CD4-positive, alpha-beta T cell treated with Interleukin-4 for 4 hours (primary cell): ENCODE measurements at regions not wholly inside any gene's neighbourhood (a gene's known extent, or its start where the extent isn't known, plus 50 kb on each side); places are given as distances from the start of the nearest gene placed in this dataset.

Experiments used
- DNase-seq: peaks from one replicate; pipeline ENCODE4 v3.0.0-alpha.2; 2020

GRCh38 chr2:105617631-105618350 lies 126.9 kb upstream of the NCK2 start:
- DNase-seq: no peak

DNA sequence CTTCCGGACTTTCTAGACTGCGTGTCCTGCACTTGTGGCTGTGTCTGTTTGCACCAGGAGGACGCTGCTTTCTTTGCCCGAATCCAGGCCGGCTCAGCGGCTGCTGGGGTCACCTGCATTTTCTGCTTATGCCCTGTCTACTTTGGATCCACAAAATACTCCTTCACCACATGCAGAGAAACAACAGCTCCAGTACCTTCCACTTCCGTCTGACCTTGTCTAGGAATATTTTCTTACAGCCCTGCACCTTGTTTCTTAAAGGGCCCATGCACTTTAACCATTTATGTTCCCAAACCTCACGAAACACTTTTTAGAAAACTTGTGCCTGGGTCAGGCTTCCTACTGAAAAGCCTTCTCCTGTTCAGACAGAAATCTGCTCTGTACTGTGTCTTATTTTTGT lies 129.4 kb upstream of the NCK2 start:
- no peak for DNase-seq

DNA sequence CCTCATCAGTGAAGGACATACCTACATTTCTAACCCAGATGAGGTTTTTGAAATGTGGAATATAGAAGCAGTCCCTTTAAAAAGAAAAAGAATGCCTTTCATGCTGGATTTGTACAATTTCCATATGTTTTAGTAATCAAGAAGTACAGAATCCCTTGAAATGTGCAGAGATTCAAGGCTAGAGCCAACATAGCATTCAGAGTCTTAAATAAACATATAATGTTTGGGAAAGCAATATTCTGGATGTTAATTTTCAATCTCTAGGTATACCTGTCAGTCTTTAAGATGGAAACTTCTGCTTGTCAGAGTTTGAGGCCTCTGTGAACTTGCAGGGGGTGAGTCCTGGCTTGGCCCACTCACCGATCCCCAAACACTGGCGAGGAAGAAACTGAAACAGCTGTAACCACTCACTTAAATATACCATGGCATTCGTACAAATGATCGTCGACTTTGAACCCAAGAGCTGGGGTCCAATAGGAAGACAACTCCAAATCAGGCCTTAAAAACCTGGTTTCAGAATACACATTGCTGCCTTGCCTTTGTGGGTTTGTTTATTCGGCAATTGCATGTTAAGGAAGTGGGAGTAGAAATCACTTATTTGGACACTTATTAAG lies 132.8 kb upstream of the NCK2 start:
- DNase-seq: no peak

DNA sequence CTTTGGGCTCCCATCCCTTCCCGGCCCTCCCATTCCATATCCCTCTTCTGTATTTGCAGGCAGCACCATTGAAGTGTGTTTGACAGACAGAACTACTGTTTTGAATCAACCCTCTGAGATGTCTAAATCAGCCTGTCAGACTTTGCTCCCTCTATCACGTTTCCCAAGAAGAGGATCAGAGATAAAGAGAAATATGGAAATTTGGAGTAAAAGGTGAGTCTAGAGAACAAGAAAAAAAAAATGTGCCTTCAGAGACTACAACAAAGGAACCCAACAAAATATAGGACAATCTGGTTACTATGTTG lies 133.4 kb upstream of the NCK2 start:
- no peak for DNase-seq

GRCh38 chr2:105610576-105611332 lies 134.0 kb upstream of the NCK2 start:
- DNase-seq: no peak

DNA sequence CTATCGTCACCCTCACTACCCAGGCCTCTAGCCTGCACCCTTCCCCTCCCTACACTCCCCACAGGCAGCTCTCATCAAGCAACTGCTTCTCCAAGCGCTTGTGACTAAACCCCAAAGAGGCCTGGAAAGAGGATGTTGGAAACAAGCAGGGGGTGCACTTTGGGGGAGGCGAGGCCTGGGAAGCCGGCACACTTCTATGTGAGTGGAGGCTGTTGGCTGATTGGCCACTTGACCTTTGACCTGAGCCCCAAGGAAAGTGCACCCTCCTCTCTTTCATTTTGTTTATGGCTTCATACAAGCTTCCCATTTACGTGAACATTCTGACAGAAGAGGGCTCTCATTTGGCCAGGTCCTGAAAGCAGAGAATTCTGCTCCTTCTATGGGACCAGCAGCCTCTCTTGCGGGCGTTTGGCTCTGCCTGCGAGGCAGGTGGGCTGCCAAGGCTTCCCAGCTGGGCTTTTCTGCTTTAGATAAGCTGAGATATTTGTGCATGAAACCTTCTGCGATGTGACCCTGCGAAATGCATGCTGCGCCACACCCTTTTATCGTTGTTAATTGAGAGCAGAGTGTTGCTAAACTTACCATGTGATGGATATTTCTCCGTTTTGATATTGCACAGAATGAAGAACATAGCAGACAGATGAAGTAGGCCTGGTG lies 134.8 kb upstream of the NCK2 start:
- no peak for DNase-seq

GRCh38 chr2:105607920-105608504 lies 136.7 kb upstream of the NCK2 start:
- no peak for DNase-seq

DNA sequence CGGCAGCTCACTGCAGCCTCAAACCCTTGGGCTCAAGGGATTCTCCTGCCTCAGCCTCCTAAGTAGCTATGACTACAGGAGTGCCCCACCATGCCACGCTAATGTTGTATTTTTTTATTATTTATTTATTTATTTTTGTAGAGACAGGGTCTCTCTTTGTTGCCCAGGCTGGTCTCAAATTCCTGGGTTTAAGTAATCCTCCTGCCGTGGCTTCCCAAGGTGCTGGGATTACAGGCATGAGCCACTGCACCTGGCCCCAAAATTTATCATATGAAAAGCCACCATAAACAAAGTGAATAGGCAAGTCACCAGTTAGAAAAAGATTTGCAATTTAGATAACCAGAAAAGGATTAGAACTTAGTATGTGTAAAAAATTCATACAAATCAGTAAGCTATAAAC lies 138.6 kb upstream of the NCK2 start:
- DNase-seq: no peak

DNA sequence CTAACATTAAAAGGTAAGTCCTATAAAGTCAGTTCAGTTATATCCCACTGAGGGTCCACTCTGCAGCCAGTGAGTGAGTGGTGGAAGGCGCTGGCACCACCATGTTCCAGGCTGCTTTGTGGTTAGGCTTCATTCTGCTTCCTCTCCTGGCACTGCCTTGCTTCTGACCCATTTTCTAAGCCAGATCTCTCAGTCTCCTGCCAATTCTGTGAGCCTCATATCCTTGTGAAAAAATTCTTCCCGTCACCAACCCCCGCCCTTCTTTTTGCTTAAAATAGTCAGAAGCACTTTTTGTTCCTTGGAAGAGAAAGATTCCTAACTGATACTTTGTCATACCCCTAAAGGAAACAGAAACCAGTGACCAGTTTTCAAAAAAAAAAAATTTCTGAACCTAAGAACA lies 139.8 kb upstream of the NCK2 start:
- DNase-seq: no peak

- DNase-seq: no peak
Measured at GRCh38 chr2:105600949-105601794, 143.5 kb upstream of the NCK2 start.

GRCh38 chr2:105600602-105600948 lies 144.1 kb upstream of the NCK2 start:
- DNase-seq: no peak

- no peak for DNase-seq
Measured at GRCh38 chr2:105600037-105600442, 144.7 kb upstream of the NCK2 start.

DNA sequence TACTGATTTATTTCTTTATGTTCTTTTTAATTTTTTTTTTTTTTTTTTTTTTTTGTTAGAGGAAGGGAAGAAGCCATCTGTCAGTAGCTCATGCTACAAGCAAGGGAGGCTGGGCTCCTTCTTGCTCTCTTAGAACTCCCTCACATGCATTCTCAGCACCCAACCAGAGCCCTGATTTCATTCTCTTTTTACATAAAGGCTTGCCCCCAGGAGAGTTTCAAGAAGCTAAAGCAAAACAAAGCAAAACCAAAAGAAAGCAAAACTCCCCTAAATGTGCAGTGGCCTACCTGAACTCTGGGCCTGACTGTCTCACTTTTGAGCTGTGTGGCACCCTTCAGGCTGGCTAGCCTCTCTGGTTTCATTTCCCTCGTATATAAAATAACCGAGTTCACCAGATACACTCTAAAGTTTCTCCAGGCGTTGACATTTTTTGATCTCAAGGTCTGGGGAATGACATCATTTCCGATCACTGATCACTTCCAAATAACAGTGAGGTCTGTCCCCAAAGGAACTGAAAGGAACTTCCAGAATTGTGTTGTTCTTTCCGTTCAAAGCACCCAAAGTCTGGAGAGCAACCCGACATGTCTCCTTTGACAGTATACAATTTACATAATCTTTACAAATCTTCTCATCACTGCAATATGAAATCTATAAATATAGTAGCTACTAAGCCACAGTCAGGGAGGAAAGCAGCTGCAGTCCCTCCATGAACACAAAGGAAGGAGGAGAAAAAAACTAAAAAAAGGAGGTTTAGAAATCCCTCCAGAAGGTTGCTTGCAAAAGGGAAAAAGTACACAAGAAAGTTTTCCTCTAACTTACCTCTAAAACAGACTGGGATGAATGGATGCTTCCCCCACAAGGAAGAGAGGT lies 145.6 kb upstream of the NCK2 start:
- DNase-seq: no peak

DNA sequence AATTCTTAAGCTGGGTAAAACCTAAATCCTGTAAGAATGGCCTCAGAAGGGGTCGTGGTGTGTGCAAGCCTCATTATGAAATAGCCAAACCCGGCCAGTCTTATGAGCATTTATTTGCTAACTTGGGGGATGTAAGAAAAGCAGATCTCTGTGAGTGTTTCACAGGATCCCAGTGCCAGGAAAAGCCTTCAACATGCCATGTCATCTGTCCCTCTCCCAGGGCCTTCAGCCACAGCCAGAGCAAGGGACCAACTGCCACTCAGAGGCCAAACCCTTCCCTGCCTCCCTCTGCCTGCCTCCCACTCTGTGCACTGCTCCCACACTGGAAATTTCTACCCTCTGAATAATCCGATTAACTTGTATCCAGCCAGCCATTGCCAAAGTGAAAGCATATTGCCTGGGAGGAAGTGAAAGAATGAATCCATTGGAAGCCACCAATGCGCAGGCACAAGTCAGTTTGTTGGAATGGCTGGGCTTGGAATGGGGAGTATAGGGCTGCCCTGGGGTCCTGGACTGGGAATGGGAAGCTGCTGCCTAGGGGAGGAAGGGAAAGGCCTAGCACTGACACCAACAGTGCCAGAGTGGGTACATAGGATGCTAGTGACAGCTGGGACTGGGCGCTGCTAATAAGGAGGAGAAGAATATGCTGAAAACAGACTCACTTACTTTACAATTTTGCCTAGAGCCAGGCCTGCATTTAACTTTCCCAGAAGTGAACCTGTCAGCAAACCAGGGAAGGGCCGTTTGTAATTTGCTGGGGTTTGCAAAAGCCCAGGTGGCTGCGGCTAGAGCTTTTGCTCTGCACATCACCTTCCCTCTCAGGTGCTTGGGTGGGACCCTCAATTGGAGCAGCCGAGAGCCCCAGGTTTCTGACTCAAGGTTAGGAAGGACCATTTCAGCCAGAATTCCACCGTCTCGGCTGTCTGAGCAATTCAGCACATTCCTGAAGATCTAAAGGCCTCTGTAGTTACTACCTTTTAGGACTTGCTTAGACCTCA lies 146.6 kb upstream of the NCK2 start:
- DNase-seq: no peak

GRCh38 chr2:105597011-105597805 lies 147.5 kb upstream of the NCK2 start:
- DNase-seq: no peak

DNA sequence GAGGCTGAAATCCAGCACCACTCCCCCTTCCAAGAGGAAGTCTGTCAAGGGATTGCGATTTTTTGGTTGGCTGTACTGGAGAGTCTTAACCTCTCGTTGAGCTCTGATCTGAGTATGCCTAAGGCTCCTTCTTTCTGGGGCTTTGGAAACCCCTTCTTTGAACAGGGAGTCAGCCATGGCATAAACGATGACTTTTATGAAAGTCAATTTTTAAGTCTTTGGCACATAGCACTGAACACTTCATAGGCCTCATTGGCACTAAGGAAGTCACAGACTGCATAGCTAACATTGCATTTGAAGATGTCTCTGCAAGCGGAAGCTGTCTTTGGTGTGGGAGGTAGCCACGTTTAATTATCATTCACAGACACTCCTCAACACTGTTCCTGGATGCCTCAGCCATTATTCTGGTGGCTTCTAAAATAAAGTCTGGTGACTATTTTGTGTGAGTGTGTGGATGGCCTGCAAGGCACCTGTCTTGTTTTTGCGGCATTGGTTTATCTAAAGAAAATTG lies 148.2 kb upstream of the NCK2 start:
- DNase-seq: no peak

- no peak for DNase-seq
Measured at GRCh38 chr2:105595536-105595935, 149.2 kb upstream of the NCK2 start.

DNA sequence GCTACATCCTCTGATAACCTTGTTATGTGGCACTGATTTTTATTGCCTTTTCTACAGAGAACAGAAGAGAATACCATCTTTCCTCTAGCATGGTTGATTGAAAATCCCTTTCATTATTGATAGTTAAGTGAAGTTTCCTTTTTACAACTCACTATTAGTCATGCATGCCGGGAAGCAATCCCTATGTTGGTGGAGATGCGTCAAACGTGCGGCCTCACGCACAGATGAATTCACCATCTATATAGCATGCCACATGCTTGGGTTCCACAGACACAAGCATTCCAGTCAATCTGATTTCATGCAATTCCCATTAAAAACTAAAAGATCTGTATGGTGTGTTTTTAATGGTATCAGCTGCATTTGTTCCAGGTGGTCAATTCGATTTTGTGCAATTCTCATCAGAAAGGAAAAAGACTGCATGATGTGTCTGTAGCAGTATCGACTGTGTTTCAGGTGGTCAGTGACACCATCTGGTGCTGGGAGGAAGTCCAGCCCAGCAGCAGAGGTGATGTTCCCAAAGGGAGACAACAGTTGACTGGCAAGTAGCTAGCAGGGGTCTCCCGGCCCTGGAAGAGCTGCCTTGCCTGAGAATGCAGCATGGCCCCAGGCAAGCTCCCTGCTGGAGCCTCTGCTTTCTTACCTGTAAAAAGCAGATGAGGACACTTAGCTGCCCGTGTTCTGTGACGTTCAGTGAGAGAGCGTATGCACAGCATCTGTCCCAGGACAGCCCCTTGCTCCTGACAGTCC lies 151.3 kb upstream of the NCK2 start:
- no peak for DNase-seq
